Peyer's patch (tissue), 4 donors: ENCODE measurements at regions not wholly inside any gene's neighbourhood (a gene's known extent, or its start where the extent isn't known, plus 50 kb on each side); places are given as distances from the start of the nearest gene placed in this dataset.

Experiments used
- POLR2A ChIP-seq, 2 donors: fragments of 450-650 bp; IDR thresholded peaks; one replicate each; pipeline ENCODE4 v1.5.1; 2017; ENCODE audit warnings: antibody characterized with exemption in 2 of 2, mild to moderate bottlenecking in 2 of 2, moderate library complexity in 2 of 2
- TF ChIP-seq, protein P1 (sequence below), 6 experiments: fragments of 450-650 bp in 4 of 6; fragments of 200-600 bp in 2 of 6; sonication (generic) in 1 of 6; IDR thresholded peaks; one replicate each; pipeline ENCODE4 v1.5.1; 2017 to 2019; ENCODE audit warnings: antibody characterized with exemption in 6 of 6, mild to moderate bottlenecking in 3 of 6, moderate library complexity in 1 of 6

DNA sequence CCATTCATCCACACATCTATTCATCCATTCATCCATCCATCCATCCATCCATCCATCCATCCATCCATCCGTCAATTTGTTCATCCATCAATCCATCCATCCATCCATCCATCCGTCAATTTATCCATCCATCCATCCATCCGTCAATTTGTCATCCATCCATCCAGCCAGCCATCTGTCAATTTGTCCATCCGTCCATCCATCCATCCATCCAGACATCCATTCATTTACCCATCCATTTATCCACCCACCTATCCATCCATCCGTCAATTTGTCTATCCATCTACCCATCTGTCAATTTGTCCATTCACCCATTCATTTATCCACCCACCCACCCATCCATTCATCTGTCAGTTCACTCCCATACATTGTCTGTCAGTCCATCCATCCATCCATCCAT, 209.5 kb upstream of the ZNF536 start:
- TF ChIP-seq, protein P1, sequence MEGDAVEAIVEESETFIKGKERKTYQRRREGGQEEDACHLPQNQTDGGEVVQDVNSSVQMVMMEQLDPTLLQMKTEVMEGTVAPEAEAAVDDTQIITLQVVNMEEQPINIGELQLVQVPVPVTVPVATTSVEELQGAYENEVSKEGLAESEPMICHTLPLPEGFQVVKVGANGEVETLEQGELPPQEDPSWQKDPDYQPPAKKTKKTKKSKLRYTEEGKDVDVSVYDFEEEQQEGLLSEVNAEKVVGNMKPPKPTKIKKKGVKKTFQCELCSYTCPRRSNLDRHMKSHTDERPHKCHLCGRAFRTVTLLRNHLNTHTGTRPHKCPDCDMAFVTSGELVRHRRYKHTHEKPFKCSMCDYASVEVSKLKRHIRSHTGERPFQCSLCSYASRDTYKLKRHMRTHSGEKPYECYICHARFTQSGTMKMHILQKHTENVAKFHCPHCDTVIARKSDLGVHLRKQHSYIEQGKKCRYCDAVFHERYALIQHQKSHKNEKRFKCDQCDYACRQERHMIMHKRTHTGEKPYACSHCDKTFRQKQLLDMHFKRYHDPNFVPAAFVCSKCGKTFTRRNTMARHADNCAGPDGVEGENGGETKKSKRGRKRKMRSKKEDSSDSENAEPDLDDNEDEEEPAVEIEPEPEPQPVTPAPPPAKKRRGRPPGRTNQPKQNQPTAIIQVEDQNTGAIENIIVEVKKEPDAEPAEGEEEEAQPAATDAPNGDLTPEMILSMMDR (IDR thresholded peaks at IDR 0.05): no peak
- no peak for TF ChIP-seq POLR2A (IDR thresholded peaks at IDR 0.05)
